Activated CD4-positive, alpha-beta T cell treated with anti-CD3 and anti-CD28 coated beads, Interleukin-2, amount 50 U/mL, for 48 hours (primary cell): ENCODE measurements at regions not wholly inside any gene's neighbourhood (a gene's known extent, or its start where the extent isn't known, plus 50 kb on each side); places are given as distances from the start of the nearest gene placed in this dataset.
"Not testable (repeated sequence)": the region's sequence is repeated elsewhere in the genome, so short reads cannot be mapped to it uniquely, and the experiment has no call there.

Source experiments
- DNase-seq, 2 experiments: peaks; one replicate each; pipeline ENCODE4 v3.0.0-alpha.2; 2020

DNA sequence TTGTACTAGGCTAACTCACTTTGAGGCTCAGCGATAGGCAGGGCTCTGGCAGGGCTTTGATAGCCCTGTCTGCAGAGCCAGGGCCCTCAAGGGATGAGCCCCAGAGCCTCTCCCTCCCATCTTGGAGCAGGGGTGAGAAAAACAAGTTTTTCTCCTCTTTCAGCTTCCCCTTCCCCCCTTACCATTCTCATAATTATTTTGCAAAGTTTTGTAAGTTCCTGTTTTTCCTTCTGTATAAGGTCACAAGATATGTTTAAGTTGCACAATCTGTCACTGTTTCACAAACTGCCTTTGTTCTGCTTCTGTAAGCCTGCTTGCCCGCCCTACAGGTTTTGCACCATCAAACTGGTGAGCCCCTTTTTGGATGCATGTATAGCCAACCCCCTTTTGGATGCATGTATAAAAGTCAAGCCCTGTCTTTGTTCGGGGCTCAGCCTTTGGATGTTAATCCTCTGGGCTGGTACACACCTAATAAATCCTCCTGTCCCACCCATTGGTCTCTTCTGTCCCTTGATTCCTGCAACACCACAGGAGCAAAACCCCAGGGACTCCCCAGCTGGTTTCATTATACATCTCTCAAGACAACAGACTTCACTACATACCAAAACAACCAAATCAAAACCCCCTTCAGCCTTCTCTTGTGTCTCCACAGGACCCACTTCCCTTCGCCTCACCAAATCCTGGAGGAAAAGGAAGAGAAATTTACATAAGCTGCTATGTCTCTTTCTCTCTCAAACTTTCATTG, 52.5 kb upstream of the RESF1 start:
- DNase-seq, result no peak

DNA sequence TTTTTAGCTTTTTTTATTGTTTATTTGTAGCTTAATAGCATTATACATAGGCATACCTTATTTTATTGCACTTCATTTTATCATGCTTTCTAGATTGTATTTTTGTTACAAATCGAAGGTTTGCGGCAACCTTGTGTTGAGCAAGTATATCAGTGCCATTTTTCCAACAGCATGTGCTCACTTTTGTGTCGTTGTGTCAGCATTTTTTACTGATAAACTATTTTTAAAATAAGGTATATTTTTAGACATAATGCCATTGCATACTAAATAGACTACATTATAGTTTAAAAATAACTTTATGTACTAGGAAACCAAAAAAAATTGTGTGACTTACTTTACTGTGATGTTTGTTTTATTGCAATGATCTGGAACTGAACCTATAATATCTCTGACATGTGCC, 56.2 kb upstream of the RESF1 start:
- DNase-seq, result no peak

DNA sequence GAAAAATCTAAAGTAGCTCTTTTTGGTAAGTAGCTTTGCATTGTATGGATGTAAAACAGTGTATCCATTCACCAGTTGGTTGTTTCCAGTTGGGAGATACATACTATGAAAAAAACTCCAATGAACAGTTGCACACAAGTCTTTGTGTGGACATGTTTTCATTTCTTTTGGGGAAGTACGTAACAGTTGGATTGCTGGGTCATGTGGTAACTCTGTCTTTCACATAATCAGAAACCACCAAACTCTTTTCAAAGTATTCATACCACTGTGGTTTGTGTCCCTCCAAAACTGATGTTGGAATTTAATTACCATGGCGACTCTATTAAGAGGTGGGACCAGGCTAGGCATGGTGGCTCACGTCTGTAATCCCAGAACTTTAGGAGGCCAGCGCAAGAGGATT, 58.9 kb upstream of the RESF1 start:
- DNase-seq, result no peak

DNA sequence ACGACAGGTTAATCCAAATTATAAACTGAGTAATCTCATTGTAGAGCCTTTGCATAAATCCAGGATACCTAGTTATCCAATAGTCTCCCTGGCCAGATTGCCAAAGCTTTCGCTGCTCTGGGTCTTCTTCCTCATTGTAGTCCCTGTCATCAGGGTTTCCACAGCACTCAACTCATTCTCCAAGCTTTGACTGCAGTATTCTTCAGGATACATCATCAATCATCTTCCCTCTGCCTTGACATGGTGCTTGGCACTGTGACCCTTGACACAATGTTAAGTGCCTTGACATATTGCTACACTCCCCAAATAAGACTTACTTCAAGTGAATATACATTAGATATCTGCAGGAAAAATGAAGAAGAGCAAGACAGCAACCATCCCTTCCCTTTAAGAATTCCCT, 60.1 kb upstream of the RESF1 start:
- DNase-seq, result no peak

DNA sequence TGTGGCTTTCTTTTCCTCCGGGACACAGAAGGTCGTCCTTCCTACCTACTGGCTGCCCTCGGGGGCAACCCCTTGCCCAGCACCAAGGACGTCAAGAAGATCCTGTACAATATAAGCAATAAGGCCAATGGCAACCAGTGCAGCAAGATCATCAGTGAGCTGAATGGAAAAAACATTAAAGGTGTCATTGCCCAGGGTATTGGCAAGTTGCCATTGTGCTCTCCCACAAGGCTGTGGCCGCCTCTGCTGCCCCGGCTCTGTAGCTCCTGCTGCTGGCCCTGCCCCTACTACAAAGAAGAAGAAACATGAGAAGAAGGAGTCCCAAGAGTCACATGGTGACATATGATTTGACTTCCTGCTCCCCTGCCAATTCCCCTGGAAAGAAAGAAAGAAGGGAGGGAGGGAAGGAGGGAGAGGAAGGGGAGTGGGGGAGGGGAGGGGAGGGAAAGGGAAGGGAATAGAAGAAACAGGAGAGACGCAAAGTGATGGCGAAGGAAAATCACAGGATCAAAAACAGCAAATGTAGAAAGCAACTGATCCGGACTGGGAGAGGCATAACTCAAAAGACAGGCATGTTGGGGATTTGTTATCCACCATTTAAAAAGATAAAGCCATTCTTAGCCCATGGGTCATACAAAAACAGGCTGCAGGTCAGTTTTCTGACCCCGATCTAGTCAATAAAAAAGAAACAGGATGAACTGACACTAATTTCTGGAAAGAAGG, 61.3 kb upstream of the RESF1 start:
- no peak for DNase-seq

DNA sequence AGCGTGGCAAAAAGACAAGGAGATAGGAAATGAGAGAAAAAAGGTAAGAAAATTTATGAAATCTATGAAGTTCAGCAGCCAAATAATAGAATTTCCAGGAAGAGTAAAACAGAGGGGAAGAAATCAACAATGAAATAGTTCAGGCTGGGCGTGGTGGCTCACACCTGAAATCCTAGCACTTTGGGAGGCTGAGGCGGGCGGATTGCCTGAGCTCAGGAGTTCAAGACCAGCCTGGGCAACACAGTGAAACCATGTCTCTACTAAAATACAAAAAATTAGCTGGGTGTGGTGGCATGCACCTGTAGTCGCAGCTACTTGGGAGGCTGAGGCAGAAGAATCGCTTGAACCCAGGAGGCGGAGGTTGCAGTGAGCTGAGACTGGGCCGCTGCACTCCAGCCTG, 62.1 kb upstream of the RESF1 start:
- DNase-seq, result not testable (repeated sequence)

DNA sequence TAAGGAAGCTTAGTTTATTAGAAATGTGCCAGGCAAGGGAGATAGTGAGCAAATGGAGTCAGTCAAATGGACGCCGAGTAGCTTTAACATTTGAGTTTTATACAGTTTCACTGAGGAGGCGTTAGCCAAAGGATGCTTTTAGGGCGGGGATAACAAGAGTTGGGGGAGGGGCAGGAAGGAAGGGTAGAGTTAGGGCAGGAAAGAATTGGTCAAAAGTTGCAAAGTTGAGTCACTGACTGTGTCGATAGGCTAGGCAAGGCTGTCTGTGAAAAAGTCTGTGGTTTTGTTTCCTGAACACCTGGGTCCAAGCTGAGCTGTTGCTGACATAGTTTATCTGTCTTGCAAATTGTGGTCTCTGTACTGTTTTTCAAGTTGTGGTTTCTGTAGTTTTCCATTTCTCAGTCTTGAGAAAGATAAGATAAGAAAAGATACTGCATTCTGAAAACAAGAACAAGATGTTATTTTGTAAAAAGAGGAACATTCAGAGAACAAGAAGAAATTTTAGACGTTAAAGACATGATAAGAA, 62.6 kb upstream of the RESF1 start:
- DNase-seq, result peak; percentile 79 to 85

DNA sequence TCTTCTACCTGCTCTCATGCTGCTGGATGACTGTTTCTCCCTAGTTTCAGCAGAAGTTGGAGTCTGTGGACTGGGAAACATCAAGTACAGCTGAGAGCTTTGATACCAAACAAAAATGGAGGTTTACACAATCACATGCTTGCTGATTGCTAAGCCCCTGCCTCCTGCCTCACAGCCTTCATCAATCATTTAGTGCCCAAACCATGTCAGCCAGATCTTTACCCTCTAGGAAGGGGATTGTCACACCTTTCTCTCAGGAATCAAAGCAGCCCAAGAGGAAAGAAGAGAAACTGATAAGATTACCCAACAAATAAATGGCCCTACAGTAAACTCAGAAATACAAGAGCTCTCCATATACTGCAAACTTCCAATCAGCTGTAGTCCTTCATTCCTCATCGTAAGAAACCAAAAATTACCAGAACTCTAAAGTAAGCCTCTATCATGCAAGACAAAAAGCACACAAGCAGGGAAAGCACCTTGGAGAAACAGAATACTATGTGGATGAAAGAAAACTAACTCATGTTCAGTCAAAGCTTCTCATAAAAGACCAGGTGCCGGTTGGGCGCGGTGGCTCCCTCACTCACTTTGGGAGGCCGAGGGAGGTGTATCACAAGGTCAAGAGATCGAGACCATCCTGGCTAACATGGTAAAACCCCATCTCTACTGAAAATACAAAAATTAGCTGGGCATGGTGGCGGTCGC, 63.6 kb upstream of the RESF1 start:
- no peak for DNase-seq

DNA sequence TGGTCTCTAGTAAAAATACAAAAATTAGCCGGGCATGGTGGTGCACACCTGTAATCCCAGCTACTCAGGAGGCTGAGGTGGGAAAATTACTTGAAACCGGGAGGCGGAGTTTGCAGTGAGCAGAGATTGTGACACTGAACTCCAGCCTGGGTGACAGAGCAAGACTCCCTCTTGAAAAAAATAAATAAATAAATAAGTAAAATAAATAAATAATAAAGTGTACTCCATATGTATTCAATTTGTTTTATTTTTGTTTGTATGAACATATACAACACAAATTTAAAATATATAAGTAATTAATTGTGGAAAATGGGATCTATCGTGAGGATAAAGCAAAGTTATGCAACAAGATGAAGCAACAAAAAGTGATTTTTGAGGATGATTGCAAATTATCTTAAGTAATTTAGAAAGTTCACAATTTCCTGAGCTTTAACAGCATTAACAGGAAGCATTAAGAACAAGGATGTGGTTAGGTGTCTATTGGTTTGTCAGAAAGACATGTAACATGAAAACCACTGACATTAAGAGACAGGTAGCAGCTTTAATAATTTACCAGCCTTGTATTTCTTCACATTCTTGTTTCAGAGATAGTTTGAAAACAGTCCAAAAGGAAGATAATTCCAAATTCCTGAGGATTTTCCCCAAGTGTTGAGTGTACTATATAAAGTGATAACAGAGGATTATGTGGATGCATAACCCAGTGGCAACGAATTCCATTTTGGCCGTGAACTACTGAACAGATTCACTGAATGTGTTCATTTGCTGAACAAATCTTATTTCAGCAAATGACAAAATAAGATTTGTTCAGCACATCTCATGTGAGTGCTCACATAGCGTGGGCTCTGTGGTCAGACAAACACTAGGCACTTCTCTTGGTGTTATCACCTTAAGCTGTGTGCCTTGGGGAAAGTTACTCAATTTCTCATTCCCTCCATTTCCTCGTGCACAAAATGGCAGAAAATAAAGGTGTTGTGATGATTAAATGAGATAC, 68.6 kb upstream of the RESF1 start:
- no peak for DNase-seq

DNA sequence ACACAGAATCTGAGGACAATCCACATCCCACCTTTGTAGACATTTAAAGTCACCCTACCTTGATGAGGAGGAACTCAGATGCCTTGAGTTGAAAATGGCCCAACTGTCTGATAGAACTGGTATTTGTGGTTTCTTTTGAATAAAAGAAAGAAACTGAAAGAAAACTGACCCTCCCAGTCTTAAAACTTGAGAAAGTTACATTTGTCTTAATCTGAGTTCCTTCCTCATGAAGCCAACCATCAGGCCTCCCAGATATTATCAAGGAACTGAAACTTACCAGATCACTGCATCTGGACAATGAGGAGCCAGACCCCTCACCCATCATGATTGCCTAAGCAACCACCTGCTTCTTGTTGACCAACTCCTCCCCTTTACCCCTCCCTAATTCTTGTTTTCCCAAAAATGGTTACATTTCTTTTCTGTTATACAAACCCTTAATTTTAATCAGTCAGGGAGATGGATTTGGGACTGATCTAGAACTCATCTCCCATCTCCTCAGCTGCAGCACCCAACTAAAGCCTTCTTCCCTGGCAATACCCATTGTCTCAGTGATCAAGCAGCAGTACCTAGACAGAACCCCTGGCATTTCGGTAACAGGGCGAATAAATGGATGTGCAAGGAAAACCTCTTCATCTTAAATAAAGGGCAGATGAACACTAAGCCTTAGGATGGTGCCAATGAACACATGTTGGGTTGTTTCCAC, 72.0 kb upstream of the RESF1 start:
- DNase-seq, result no peak

DNA sequence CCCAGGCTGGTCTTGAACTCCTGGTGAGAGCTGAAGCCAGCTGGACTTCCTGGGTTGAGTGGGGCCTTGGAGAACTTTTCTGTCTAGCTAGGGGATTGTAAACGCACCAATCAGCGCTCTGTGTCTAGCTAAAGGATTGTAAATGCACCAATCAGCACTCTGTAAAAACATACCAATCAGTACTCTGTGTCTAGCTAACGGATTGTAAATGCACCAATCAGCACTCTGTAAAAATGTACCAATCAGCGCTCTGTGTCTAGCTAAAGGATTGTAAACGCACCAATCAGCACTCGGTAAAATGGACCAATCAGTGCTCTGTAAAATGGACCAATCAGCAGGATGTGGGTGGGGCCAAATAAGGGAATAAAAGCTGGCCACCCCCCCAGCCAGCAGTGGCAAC, 76.5 kb upstream of the RESF1 start:
- not testable (repeated sequence) for DNase-seq

DNA sequence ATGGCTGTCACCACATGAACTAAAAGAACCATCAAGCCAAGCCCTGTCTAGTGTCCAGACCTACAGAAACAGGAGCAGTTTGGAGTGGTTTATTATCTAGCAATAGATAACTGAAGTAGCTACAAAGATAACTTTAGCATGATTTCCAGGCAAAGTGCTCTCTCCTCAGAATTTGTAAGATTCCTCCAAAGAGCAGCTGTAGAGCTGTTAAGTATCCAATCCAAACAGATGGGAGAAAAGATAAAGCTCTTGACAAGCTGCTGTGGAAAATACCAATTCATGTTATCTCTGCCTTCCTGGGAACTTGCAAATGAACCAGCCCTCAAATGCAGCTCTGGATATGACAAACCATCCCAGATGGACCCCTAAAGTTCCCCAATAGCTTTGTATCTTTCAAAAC, 78.9 kb upstream of the RESF1 start:
- no peak for DNase-seq

DNA sequence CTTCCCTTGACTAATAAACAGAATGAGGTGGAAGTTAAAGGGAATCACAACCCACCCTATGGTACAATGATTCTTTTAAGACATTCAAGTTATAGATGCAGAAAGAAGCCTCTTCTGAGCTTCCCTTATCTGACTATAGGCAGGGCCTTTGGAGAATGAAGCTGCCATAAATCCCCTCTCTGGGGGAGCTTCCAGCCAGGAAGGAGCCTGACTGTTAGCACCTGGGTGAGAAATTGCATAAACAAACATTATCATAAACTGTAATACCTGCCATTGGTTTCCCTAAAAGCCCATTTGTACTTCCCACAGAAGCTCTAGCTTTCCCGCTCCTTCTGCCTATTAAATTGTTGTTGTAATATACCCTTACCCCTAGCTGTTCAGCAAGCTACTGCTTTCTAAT, 81.3 kb upstream of the RESF1 start:
- DNase-seq, result no peak

DNA sequence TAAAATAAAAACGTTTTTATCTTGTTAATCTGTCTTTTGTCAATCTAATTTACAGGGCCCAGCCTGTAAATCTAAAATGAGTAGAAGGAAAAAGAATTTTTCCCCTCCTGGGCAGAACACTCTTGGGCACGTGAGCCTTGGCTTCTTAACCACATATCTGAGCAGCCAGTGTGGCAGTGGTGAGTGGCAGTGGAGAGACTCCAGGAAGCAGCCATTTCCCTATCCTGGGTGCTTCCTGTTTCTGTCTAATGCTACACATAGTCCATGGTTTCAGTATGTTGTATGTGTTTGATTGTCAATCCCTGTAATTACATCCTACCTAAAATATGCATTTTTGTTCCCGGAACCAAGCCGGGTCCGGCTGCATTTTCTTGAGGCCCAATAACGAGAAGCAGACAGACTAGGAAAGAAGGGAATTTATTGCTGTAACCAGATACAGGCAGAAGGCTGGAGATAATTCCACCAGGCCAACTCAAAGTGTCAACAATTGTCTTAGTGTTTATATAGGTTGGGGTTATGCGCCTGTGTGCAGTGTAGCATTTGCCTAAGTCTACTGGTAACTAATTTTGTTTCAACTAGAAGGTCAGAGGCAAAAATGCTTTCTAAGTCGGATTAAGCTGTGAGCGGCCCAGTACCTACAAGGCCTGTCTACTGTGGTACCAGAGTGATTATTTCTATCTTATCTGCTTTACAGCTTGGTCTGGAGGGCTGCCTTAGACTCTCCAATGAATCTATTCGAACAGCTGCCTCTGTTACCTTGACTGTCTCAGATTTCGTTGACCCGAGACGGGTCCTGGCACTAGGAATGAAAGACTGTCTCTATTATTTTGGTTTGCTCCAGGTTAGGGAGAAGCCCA, 82.4 kb upstream of the RESF1 start:
- DNase-seq, result no peak

DNA sequence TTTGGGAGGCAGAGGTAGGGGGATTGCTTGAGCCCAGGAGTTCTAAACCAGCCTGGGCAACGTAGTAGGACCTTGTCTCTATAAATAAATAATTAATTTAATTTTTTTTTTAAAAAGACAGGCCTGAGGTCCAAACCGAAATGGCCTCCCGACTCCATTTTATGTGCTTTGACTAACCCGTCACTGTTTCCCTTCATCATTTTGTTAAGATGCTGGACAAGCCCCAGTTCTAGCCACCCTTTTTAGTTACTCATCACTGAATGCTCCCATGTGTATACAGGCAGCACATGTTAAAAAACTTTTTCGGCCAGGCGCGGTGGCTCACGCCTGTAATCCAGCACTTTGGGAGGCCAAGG, 83.6 kb upstream of the RESF1 start:
- no peak for DNase-seq

DNA sequence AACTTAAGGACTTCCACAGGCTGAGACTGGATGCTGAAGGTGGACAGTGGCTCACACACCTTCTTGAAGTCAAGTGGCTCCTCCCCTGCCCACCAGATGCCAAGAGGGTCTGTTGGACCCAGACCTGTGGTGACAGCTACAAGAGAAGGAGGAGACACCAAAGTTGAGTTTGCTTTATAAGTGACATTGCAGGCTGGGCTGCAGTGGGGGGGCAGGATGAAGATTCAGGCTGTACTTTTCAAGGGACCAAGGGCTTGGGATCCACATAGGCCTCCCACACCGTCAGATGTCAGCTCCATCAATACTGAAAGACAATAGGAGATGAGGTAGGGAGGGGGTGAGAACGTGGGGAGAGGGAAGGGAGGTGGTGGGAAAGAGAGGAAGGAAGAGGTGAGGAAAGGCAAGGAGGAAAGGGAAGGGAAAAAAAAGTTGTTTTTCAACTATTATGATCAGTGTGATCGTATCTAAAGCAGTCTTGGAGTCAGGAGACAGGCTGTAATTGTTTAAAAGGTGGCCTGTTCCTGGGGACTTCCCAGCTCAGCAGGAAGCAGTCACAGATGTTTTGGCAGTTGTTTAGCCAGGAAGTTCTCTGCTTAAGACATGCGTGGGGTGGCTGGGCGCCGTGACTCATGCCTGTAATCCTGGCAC, 84.1 kb upstream of the RESF1 start:
- peak; percentile 67 to 73 for DNase-seq

DNA sequence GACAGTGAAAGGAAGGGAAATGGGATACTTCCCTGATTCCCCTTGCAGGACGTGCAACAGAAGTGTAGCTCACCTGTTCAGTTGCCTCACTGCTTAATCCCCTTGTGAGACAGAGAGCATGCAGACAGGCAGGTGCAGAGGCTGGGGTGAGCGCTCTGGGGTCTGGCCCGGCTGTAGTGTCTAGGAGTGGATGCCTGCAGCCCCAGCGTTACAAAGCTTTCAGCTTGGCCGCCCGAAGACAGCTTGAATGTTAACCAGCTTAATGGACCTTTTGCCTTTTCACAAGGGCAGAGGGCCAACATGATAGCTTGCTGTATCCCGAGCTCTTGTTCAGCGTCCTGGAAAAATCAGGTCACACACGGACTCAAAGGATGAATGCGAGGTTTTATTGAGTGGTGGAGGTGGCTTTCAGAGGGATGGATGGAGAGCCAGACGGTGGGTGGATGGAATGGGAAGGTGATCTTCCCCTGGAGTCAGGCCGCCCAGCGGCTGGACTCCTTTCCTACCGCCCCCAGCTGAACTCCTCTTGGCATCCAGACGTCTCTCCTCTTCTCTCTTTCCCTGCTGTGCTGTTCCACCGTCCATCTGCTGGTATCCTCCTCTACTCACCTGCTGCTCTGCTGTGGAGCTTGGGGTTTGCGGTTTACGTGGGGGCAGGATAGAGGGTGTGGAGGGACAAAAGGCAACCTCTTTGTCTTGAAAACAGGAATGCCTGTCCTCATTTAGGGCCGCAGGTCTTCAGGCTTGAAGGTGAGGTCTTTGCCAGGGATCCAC, 86.2 kb upstream of the RESF1 start:
- no peak for DNase-seq

DNA sequence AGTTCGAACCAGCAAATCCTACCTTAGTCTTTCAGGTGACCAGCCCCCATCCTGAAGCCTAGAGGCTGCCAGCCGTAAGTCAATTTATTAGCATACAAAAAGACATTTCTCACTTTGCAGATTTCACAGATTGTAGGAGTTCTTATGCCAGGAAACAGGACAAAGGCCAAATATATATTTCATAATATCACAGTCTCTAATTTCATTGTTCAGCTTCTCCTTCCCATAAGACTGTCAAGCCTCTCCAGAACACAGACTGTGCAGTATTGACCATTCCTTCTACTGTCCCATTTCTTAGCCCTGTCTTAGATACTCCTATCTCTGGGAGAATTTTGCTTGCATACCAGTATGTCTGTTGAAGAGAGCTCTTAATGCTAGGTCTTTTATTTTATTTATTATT, 89.2 kb upstream of the RESF1 start:
- no peak for DNase-seq

DNA sequence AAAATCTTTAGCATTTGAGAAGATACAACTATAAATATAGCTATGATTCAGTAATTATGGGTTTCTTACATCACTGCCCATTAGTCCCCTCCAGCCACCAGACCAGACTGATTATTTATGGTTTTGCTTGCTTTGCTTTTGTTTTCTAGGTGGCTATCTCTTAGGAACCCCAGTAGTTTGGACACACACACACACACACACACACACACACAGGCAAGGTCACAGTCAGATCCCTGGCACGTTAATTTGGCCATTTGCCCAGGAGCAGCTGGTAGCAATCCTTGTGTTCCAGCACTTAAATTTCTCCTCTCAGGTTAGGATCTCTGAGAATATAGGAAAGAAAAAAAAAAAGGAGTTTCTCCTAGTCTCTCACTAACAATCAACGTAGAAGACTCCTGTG, 90.2 kb upstream of the RESF1 start:
- DNase-seq, result no peak

DNA sequence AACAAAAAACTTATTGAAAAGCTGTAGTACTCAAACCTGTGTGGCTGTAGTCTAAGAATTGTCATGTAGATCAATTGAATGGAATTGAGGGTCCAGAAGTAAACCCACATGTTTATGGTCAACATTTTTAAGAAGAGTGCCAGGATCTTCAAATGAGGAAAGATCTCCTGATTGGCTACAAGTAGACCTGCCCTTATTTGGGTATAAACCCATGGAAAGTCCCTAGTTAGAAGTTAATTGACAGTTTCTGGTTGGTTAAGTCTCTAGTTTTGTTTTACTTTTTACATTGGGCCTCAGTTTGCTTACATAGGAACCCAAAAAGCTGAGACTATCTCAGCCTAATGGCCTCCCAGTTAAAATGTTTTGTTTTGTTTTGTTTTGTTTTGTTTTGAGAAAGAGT, 91.9 kb upstream of the RESF1 start:
- DNase-seq, result no peak
